RWPE1 (cell line): ENCODE measurements at regions not wholly inside any gene's neighbourhood (a gene's known extent, or its start where the extent isn't known, plus 50 kb on each side); places are given as distances from the start of the nearest gene placed in this dataset.

ENCODE experiments used
- CTCF ChIA-PET: fragments of 350-600 bp; sonication (Branson Sonifier 250); formaldehyde crosslinking; extraction: SDS; loops from one replicate; lab custom pipeline; 2021; lab: Yijun Ruan, JAX
- POLR2A ChIA-PET: fragments of 400-600 bp; formaldehyde crosslinking; extraction: SDS; loops from one replicate; lab custom pipeline; 2020; ENCODE audit warnings: antibody characterized with exemption; ENCODE audit not compliant: low non-redundant PET; lab: Yijun Ruan, JAX
- DNase-seq: peaks from one replicate; pipeline ENCODE4 v3.0.0; 2012; ENCODE audit warnings: low spot score
- H3K27ac ChIP-seq: fragments of 450-650 bp; 2 replicates; pipeline ENCODE4 v1.5.1; 2017
- TF ChIP-seq, protein P1 (sequence below): fragments of 450-650 bp; conservative IDR thresholded peaks from 2 replicates; pipeline ENCODE4 v1.5.1; 2017; ENCODE audit warnings: low read depth, mild to moderate bottlenecking

DNA sequence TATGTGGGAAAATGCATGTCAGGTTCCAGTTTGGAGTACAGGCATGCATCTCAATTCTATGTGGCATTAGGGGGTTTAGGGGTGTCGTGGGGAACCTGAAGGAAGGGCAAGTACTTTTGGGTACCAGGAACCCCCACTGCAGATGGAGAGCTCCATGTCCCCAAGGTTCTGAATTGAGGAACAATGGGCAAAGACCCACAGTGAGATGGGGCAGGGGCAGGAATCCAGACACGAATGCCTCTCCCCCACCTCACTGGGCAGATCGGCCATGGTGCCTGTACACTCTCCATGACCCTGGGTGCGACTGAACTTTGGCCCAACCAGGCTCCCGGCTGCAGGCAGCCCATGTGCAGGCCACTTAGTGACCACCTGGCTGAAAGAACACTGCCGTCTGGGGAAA lies 209.3 kb downstream of the HAUS1 start:
- ChIA-PET POLR2A (no interaction called here), CTCF (no interaction called here)
- no peak for DNase-seq
- TF ChIP-seq, protein P1, sequence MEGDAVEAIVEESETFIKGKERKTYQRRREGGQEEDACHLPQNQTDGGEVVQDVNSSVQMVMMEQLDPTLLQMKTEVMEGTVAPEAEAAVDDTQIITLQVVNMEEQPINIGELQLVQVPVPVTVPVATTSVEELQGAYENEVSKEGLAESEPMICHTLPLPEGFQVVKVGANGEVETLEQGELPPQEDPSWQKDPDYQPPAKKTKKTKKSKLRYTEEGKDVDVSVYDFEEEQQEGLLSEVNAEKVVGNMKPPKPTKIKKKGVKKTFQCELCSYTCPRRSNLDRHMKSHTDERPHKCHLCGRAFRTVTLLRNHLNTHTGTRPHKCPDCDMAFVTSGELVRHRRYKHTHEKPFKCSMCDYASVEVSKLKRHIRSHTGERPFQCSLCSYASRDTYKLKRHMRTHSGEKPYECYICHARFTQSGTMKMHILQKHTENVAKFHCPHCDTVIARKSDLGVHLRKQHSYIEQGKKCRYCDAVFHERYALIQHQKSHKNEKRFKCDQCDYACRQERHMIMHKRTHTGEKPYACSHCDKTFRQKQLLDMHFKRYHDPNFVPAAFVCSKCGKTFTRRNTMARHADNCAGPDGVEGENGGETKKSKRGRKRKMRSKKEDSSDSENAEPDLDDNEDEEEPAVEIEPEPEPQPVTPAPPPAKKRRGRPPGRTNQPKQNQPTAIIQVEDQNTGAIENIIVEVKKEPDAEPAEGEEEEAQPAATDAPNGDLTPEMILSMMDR: no peak
- H3K27ac ChIP-seq: no peak overlapping the region

DNA sequence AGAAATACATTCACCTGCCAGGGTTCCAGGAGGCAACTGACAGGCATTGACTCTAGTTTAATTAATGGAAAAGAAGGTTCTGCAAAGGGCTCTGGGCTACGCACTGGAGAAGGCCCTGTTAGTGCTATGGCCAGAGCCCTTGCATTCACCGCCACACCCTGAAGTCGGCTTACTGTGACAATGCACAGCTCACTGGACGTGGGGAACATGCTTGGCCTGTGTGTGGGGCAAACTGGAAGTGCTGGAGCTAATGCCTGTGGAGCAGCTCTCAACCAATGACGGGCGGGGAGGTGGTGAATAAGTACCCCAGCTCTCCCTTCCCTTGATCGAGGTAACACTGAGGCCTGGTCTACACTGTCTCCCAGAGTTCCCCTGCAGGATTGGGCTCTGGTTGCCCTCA lies 209.8 kb downstream of the HAUS1 start:
- TF ChIP-seq, protein P1: no peak
- POLR2A ChIA-PET: no interaction called here
- no peak for DNase-seq
- CTCF ChIA-PET: no interaction called here
- no peak overlapping the region for H3K27ac ChIP-seq

DNA sequence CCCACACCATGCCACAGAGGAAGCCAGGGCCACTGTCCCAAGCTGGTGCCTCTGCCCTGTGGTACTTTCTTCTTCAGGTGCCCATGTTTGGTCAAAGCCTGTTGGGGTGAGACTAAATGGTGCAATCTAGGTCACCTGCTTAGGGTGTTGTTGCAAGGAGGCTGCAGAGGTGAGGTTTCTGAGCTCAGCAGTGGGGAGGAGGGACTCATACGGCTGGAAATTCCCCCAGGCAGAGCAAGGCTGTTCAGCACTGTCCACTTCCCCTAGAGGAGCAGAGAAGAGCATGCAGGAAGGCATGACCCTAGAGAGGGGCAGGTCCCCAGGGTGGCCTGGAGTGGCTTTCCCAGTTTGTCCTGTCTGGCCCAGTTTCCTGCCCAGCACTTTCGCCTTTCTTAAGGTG lies 211.0 kb downstream of the HAUS1 start:
- POLR2A ChIA-PET: no interaction called here
- TF ChIP-seq, protein P1: no peak
- CTCF ChIA-PET: interaction anchor here (0.6 kb wide), 1 partner anchor 166 kb away, joined by 3 read pairs; no protein-coding TSS in a partner anchor
- no peak overlapping the region for H3K27ac ChIP-seq
- DNase-seq: no peak

DNA sequence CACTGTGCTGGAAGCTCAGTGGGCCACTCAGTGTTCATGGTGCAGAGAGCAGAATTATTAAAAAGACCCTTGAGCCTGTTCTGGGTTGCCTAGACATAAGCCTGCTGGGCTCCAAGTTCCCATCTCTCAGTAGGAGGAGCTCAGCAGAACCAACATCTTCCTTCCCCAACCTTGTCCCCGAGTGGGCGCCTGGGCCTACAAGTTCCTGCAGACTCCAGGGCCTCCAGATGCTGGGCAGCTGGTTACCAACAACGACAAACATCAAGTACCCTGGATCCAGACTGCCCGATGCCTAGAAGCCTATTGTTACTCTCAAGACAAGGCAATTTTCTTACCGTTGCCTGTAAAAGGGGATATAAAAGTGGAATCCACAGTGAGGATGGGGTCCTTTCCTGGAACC lies 214.2 kb downstream of the HAUS1 start:
- DNase-seq: no peak
- ChIA-PET CTCF (no interaction called here), POLR2A (no interaction called here)
- no peak overlapping the region for H3K27ac ChIP-seq
- TF ChIP-seq, protein P1: no peak

DNA sequence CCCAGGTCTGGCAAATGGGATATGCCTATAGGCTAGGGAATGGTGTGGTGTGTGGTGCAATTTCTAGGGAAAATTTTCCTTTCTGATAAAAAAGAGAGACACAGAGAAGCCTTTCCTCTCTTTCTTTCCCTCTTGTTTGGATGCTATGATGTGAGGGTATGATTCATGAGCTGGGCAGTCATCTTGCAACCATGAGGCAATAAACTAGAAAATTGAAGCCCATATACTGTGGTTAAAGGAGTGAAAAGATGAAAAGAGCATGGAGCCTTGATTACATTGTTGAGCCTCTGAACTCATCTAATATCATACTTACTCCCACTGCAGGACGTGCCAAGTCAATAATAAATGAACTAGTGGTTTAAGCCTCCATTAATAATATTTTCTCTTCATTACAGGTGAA lies 215.6 kb downstream of the HAUS1 start:
- TF ChIP-seq, protein P1: no peak
- ChIA-PET POLR2A (no interaction called here), CTCF (no interaction called here)
- no peak overlapping the region for H3K27ac ChIP-seq
- no peak for DNase-seq

DNA sequence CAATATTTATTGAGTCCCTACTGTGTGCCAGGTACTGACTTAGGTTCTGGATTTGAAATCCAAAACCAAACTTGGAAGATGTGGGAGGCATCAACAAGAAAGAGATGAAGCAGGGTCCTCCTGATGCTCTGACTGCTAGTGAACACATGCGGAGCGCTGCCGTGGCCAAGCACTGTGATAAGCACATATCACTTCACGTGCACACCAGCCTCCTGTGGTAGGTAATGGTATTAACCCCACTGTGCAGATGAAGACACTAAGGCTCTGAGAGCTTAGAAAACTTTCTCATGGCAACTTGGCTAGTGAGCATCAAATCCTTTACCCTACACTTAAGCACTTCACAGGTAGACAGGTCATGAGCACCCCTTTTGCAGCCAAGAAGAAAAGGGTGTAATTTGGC lies 216.1 kb downstream of the HAUS1 start:
- DNase-seq: no peak
- peak overlapping the region; percentile 89 for H3K27ac ChIP-seq
- TF ChIP-seq, protein P1: no peak
- ChIA-PET CTCF (no interaction called here), POLR2A (no interaction called here)
